GM12873 (cell line): ENCODE measurements at regions not wholly inside any gene's neighbourhood (a gene's known extent, or its start where the extent isn't known, plus 50 kb on each side); places are given as distances from the start of the nearest gene placed in this dataset.

ENCODE experiments used
- TF ChIP-seq, protein P1 (sequence below): IDR thresholded peaks from 2 replicates; pipeline ENCODE4 v1.5.1; 2012; ENCODE audit warnings: low read depth, mild to moderate bottlenecking, moderate library complexity, low read length, control low read depth; ENCODE audit not compliant: insufficient read depth; ENCODE audit errors: missing control alignments

DNA sequence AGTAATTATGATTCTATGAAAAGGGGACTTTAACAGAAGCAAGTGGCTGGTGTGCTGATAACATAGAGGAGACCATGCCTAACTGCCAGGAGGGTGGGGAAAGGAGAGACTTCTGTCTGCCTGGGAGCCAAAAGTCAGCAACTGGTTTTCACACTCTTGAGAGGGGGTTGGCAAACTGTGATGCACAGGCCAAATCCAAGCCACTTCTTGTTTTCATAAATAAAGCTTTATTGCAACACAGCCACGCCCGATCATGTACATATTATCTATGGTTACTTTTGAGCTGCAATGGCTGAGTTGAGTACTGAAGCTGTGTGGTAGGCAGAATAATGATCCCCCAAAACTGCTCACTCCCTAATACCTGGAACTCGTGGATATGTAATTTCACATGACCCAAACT lies 208.4 kb downstream of the LNPK start:
- TF ChIP-seq, protein P1, sequence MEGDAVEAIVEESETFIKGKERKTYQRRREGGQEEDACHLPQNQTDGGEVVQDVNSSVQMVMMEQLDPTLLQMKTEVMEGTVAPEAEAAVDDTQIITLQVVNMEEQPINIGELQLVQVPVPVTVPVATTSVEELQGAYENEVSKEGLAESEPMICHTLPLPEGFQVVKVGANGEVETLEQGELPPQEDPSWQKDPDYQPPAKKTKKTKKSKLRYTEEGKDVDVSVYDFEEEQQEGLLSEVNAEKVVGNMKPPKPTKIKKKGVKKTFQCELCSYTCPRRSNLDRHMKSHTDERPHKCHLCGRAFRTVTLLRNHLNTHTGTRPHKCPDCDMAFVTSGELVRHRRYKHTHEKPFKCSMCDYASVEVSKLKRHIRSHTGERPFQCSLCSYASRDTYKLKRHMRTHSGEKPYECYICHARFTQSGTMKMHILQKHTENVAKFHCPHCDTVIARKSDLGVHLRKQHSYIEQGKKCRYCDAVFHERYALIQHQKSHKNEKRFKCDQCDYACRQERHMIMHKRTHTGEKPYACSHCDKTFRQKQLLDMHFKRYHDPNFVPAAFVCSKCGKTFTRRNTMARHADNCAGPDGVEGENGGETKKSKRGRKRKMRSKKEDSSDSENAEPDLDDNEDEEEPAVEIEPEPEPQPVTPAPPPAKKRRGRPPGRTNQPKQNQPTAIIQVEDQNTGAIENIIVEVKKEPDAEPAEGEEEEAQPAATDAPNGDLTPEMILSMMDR: no peak

DNA sequence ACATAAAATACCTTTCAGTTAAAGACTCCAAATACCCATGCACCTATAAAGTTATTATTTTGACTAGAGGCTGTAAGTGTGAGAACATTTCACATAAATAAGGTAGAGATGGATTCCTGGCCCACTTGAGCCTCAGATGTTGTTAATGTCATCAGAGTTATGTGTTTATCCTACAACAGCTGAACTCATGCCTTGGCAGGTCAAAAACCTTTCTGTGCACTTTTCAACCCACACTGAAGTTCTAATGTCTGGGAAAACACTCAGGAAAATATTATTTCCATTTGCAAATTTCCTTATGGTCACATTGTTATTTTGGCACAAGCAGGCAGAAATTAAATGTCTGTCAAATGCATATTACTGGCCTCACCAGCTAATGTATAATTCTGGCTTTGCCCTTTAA lies 209.2 kb downstream of the LNPK start:
- TF ChIP-seq, protein P1: no peak

GRCh38 chr2:175792199-175792598 lies 209.9 kb downstream of the LNPK start:
- TF ChIP-seq, protein P1: no peak

- TF ChIP-seq, protein P1: no peak
Measured at GRCh38 chr2:175786471-175787124, 215.5 kb downstream of the LNPK start.

DNA sequence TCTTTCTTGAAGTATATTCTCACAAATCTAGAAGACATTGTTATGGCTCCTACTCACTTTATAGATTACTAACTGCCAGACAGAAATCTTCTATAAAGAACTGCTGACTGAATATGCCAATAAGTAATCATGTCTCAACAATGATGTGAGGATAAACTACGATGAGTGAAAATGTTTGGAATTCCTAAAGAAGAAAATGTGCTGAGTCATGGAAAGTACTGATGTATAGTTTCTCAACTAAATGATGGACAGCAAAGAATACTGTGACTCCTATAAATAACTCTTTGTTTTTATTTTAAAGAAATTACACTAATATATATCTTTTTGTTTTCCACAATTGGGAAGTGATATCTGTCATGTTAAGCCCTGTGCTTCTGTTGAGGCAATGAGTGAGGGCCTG lies 232.9 kb downstream of the LNPK start:
- TF ChIP-seq, protein P1: no peak

- TF ChIP-seq, protein P1: no peak
Measured at GRCh38 chr2:175766880-175767279, 235.2 kb downstream of the LNPK start.

GRCh38 chr2:175755656-175756386 lies 246.2 kb downstream of the LNPK start:
- TF ChIP-seq, protein P1: no peak
